Activated gamma-delta T cell treated with Interleukin-2 at 50 U/mL for 16 hours (primary cell): ENCODE measurements at regions not wholly inside any gene's neighbourhood (a gene's known extent, or its start where the extent isn't known, plus 50 kb on each side); places are given as distances from the start of the nearest gene placed in this dataset.

Experiments used
- DNase-seq: peaks from one replicate; pipeline ENCODE4 v3.0.0-alpha.2; 2020

GRCh38 chr15:62790546-62790945 lies 252.0 kb upstream of the TPM1 start:
- no peak for DNase-seq

GRCh38 chr15:62791694-62792093 lies 250.9 kb upstream of the TPM1 start:
- DNase-seq = no peak

GRCh38 chr15:62792986-62793751 lies 249.4 kb upstream of the TPM1 start:
- no peak for DNase-seq

GRCh38 chr15:62793752-62794144 lies 248.8 kb upstream of the TPM1 start:
- DNase-seq = no peak

GRCh38 chr15:62795171-62795570 lies 247.4 kb upstream of the TPM1 start:
- DNase-seq = no peak

- no peak for DNase-seq
Observed at GRCh38 chr15:62795700-62796695, 246.5 kb upstream of the TPM1 start.

- no peak for DNase-seq
Observed at GRCh38 chr15:62797171-62797570, 245.4 kb upstream of the TPM1 start.

GRCh38 chr15:62798536-62798935 lies 244.0 kb upstream of the TPM1 start:
- no peak for DNase-seq

- no peak for DNase-seq
Observed at GRCh38 chr15:62799037-62799436, 243.5 kb upstream of the TPM1 start.

- no peak for DNase-seq
Observed at GRCh38 chr15:62799919-62800318, 242.6 kb upstream of the TPM1 start.

- no peak for DNase-seq
Observed at GRCh38 chr15:62802612-62803011, 239.9 kb upstream of the TPM1 start.

GRCh38 chr15:62803856-62804400 lies 238.6 kb upstream of the TPM1 start:
- DNase-seq = no peak

GRCh38 chr15:62805502-62805901 lies 237.0 kb upstream of the TPM1 start:
- no peak for DNase-seq

- DNase-seq = no peak
Observed at GRCh38 chr15:62807539-62808130, 234.9 kb upstream of the TPM1 start.

- no peak for DNase-seq
Observed at GRCh38 chr15:62809115-62809967, 233.2 kb upstream of the TPM1 start.

GRCh38 chr15:62809968-62810260 lies 232.6 kb upstream of the TPM1 start:
- DNase-seq = no peak

GRCh38 chr15:62812515-62812835 lies 230.1 kb upstream of the TPM1 start:
- DNase-seq = no peak

GRCh38 chr15:62816342-62817069 lies 226.0 kb upstream of the TPM1 start:
- DNase-seq = no peak

GRCh38 chr15:62818691-62819090 lies 223.9 kb upstream of the TPM1 start:
- no peak for DNase-seq

GRCh38 chr15:62821384-62822131 lies 221.0 kb upstream of the TPM1 start:
- no peak for DNase-seq

- DNase-seq = no peak
Observed at GRCh38 chr15:62822228-62822627, 220.3 kb upstream of the TPM1 start.
